DMS153 (cell line): ENCODE measurements at regions not wholly inside any gene's neighbourhood (a gene's known extent, or its start where the extent isn't known, plus 50 kb on each side); places are given as distances from the start of the nearest gene placed in this dataset.

Source experiments
- DNase-seq: peaks from one replicate; lab custom pipeline; 2025; lab: John Stamatoyannopoulos, UW

DNA sequence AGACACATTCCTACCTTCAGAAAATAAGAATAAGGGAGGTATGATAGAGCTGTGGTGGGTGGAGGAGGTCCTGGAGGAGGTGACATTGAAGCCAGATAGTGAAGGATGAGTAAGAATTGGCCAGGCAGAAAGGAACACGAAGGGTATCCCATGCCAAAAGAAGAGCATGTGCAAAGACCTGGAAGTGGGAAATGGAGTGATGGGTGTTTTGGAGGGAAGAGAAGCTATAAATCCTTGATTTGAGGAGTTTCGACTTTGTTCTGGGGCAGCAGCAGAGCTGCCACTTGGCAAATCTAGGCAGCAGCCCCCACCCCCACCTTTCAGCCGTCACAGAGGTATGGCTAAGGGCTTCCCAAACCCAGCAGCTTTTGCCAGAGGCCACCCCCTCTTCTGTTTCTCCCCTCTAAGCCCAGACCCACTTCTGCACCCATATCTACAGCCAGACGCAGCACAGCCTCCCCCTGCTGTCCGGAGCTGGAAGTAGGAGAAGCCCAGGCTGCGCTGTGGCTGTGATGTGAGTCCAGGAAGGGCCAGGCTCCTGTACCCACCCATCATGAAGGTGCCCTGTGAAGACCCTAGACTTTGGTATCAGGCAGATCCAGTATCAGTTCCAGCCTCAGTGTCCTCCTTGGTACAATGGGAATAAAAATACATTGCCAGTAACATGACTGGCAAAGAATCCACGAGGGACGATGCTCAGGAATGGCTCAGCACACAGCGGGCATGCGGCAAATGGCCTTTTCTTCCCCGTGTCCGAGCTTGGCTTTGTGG lies 188.7 kb upstream of the LINGO1 start:
- no peak for DNase-seq

DNA sequence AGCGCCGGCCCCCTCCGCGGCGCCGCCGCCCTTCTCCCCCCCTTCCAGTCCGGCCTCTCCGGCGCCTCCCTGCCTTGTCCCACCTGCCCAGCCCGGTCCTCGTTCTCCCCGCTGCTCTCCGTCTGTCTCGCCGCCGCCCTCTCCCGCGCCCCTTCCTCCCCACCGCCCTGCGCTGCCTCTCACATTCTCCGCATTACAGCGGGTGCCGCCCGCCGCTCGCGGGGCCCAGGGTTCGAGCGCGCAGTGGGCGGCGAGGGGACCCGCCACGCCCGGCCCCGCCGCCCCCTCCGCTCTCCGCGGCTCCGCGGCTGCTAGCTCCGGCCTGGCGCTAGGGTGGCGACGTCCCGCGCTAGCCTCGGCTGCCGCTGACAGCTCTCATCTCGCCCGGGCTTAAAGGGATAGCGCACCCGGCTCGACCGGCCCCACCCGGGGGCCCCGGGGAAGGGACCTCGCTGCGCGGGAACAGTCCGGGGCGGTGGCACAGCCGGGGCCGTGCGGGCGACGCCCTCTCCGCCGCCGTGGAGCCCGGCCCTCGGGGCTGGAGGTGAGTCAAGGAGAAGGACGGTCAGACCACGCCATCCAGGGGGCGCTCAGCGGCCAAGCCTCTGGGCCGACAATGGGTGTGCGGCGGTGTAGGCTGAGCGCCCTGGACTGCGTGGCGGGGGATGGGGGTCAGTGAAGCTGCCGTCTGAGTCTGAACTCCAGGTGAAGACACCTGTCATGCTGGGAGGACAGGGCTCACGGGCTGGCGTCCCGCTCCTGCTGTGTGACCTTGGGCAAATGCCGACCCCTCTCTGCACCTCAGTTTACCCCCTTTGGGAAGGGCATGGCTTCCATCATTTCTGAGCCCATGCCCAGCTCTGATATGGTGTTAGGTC lies 187.4 kb upstream of the LINGO1 start:
- no peak for DNase-seq

GRCh38 chr15:77819048-77819850 lies 186.5 kb upstream of the LINGO1 start:
- DNase-seq: no peak

- DNase-seq: no peak
Measured at GRCh38 chr15:77818484-77819047, 185.9 kb upstream of the LINGO1 start.

GRCh38 chr15:77817434-77817833 lies 184.7 kb upstream of the LINGO1 start:
- DNase-seq: no peak

DNA sequence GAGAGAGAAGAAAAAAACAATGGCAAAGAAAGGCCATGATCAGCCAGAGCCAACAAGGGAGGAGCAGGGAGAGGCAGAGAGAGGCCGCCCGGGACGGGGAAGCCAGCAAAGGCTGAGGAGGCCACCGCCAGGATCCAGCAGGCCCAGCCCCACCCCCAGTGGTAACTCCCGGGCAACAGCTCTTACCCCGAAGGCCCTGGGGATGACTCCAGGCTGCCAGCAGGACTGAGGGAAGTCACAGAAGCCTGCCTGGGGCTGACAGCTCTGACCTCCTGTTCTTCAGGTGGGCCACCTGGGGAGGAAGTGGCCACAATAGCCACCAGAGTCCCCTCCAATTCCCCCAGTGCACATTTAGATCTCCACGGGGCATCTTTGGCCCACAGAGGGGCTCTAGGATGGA lies 184.3 kb upstream of the LINGO1 start:
- DNase-seq: no peak

GRCh38 chr15:77815015-77815414 lies 182.3 kb upstream of the LINGO1 start:
- DNase-seq: no peak

- DNase-seq: no peak
Measured at GRCh38 chr15:77812664-77813063, 180.0 kb upstream of the LINGO1 start.

- no peak for DNase-seq
Measured at GRCh38 chr15:77811270-77811669, 178.6 kb upstream of the LINGO1 start.

GRCh38 chr15:77810130-77810571 lies 177.4 kb upstream of the LINGO1 start:
- no peak for DNase-seq

DNA sequence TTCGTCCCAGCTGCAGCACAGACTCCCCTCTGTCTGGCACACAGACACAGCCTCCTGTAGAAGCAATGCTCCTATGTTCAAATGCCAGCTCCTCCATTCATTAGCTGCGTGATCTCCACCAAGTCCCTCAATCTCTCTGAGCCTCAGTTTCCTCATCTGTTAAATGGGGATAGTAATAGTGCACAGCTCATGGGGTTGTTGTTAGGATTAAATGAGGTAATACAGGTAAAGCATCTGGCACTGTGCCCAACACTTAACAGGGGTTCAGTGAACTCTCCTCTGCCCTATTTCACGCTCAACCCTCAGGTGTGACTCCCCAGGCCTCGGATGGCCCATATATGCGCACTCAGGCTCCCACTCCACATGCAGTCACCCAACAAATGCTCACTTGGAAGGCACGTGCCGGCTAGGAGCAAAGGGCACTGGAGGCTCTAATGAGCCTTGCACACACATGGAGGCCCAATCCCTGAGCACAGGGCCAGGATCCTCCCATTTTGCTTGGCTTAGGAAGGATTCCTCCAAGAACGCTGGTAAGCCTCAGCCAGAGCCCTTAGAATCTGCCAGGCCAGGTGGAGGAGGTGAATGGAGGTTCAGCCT lies 176.0 kb upstream of the LINGO1 start:
- DNase-seq: no peak

GRCh38 chr15:77808075-77808474 lies 175.4 kb upstream of the LINGO1 start:
- no peak for DNase-seq

DNA sequence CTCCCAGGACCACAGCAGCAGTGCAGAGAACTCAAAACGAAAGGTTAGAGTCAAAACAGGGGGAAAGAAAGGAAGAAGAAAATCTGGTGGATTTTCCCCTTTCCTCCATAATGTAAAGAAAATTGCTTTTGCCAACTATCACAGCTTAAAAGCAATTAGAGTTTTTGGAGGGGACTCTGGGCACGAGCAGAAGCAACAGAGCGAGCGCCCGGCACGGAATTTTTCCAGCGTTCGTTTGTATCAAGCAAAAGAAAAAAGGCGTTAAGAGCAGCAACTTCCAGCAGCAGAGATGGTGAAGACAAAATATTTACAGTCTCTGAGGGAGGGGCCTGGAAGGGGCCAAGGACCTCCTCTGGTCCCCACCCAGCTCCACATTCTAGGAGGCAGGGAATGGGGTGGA lies 174.9 kb upstream of the LINGO1 start:
- DNase-seq: no peak

DNA sequence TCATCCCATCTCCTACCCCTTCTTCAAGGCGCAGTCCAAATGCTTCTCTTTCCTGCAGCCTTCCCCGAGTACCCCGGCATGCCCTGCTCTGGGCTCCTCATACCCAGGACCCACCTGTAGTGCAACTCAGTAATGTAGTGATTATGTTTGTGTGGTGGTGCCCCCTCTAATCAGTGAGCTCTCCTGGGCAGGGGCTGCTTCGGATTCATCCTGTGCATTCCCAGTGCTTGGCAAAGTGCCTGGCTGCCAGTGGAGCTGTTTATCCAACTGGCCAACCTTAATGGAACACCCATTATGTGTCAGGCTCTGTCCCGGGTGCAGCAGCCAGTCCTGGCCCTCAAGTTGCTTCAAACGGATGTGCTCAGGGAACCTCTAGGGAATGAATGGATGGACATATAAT lies 174.4 kb upstream of the LINGO1 start:
- DNase-seq: no peak

DNA sequence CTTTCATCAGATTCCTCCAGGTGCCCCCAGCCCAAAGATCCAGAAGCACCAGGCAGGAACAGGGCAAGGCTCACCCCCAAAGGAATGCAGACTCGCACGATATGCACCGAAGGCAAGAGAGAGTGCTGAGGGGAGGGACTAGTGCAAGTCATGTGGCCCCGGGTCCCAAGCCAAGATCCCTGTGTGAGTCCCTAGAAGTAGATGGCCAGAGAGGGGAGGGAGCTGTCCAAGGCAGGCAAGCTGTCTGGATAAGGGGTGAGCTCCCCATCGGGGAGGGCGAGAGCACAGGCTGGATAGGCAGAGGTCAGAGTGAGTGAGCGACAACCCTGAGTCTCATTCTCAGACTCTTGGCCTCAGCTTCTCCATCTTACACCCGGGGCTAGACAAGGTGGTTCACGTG lies 171.5 kb upstream of the LINGO1 start:
- DNase-seq: no peak

DNA sequence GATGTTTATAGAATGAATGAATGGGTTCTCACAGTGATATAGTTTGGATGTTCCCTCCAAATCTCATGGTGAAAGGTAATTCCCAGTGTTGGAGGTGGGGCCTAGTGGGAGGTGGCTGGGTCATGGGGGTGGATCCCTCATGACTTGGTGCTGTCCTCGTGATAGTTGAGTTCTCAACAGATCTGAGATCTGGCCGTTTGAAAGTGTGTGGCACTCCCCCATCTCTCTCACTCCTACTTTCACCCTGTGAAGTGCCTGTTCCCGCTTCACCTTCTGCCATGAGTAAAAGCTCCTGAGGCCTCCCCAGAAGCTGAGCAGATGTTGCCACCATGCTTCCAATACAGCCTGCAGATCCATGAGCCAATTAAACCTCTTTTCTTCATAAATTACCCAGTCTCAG lies 170.8 kb upstream of the LINGO1 start:
- DNase-seq: no peak

- DNase-seq: no peak
Measured at GRCh38 chr15:77800305-77800704, 167.6 kb upstream of the LINGO1 start.

GRCh38 chr15:77798847-77799246 lies 166.1 kb upstream of the LINGO1 start:
- no peak for DNase-seq

DNA sequence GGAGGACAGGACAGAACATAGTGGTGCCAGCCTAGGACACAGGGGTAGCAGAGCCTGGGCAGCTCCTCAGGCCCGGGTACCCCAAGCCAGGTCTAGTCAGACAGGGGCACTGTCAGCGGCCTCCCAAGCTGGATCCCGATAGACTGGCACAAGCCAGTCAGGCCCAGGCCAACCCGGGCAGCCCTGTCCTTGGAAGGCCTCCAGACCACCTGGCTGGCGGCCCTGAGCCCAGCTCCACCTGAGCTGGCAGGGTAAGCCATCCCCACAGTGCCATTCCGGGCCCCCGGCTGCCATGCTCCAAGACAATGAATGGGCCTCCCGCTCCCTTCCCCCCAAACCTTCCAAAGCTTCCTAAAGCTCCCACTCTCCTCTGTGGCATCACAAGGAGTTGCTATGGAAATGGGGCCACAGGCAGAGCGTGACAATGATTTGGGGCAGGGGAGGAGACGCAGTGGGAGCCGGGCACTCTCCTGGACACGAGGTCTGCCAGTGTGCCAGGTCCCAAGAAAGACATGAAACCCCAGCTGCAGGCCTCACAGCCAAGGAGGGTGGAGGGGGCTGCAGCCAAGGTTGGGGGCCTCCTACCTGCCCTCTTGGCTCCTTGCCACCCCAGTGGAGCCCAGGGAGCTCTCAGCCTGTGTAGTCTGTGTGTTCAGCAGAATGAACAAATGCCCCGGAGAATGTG lies 165.6 kb upstream of the LINGO1 start:
- DNase-seq: no peak

GRCh38 chr15:77797270-77797669 lies 164.6 kb upstream of the LINGO1 start:
- no peak for DNase-seq
